Raji (cell line): ENCODE measurements at regions not wholly inside any gene's neighbourhood (a gene's known extent, or its start where the extent isn't known, plus 50 kb on each side); places are given as distances from the start of the nearest gene placed in this dataset.

Experiments
- POLR2A ChIP-seq: IDR thresholded peaks from 2 replicates; pipeline ENCODE4 v1.6.1; 2011; ENCODE audit warnings: low read depth, low read length, control low read depth; ENCODE audit not compliant: insufficient read depth

- TF ChIP-seq POLR2A, result no peak
Observed at GRCh38 chr6:145258122-145258521, 477.2 kb downstream of the EPM2A start.

- TF ChIP-seq POLR2A, result no peak
Observed at GRCh38 chr6:145260484-145261175, 474.7 kb downstream of the EPM2A start.

- no peak for TF ChIP-seq POLR2A
Observed at GRCh38 chr6:145261758-145262157, 473.6 kb downstream of the EPM2A start.

GRCh38 chr6:145262771-145263170 lies 472.5 kb downstream of the EPM2A start:
- TF ChIP-seq POLR2A, result no peak

GRCh38 chr6:145263778-145264211 lies 471.5 kb downstream of the EPM2A start:
- TF ChIP-seq POLR2A, result no peak

- no peak for TF ChIP-seq POLR2A
Observed at GRCh38 chr6:145266432-145267075, 468.8 kb downstream of the EPM2A start.

GRCh38 chr6:145267076-145267867 lies 468.0 kb downstream of the EPM2A start:
- TF ChIP-seq POLR2A, result no peak

GRCh38 chr6:145270464-145270863 lies 464.9 kb downstream of the EPM2A start:
- TF ChIP-seq POLR2A, result no peak

GRCh38 chr6:145271040-145271439 lies 464.3 kb downstream of the EPM2A start:
- TF ChIP-seq POLR2A, result no peak

- TF ChIP-seq POLR2A, result no peak
Observed at GRCh38 chr6:145271577-145271976, 463.7 kb downstream of the EPM2A start.

GRCh38 chr6:145272246-145272645 lies 463.1 kb downstream of the EPM2A start:
- TF ChIP-seq POLR2A, result no peak

GRCh38 chr6:145273136-145273535 lies 462.2 kb downstream of the EPM2A start:
- no peak for TF ChIP-seq POLR2A

- no peak for TF ChIP-seq POLR2A
Observed at GRCh38 chr6:145274083-145274482, 461.2 kb downstream of the EPM2A start.

- TF ChIP-seq POLR2A, result no peak
Observed at GRCh38 chr6:145275019-145275418, 460.3 kb downstream of the EPM2A start.

GRCh38 chr6:145275787-145276186 lies 459.5 kb downstream of the EPM2A start:
- TF ChIP-seq POLR2A, result no peak

GRCh38 chr6:145276756-145277155 lies 458.6 kb downstream of the EPM2A start:
- TF ChIP-seq POLR2A, result no peak
